Vagina (tissue), 2 donors: ENCODE measurements at regions not wholly inside any gene's neighbourhood (a gene's known extent, or its start where the extent isn't known, plus 50 kb on each side); places are given as distances from the start of the nearest gene placed in this dataset.
A peak's percentile ranks its signal among the peaks of the same experiment; 100 is the strongest.

ENCODE experiments used
- POLR2A ChIP-seq, 2 donors: fragments of 450-650 bp; IDR thresholded peaks; one replicate each; pipeline ENCODE4 v1.6.1; 2017; ENCODE audit warnings: antibody characterized with exemption in 2 of 2, mild to moderate bottlenecking in 2 of 2, moderate library complexity in 2 of 2
- POLR2AphosphoS5 ChIP-seq, 2 donors: sonication (generic); formaldehyde crosslinking; IDR thresholded peaks; one replicate each; pipeline ENCODE4 v1.9.0; 2017; ENCODE audit warnings: antibody characterized with exemption in 2 of 2, mild to moderate bottlenecking in 2 of 2, low read depth in 1 of 2; ENCODE audit not compliant: insufficient read depth in 1 of 2
- TF ChIP-seq, protein P1 (sequence below), 3 experiments: fragments of 450-650 bp in 2 of 3; fragments of 200-600 bp in 1 of 3; sonication (generic) in 1 of 3; IDR thresholded peaks; one replicate each; pipeline ENCODE4 v1.5.1; 2017 to 2019; ENCODE audit warnings: antibody characterized with exemption in 3 of 3, mild to moderate bottlenecking in 2 of 3, moderate library complexity in 2 of 3

DNA sequence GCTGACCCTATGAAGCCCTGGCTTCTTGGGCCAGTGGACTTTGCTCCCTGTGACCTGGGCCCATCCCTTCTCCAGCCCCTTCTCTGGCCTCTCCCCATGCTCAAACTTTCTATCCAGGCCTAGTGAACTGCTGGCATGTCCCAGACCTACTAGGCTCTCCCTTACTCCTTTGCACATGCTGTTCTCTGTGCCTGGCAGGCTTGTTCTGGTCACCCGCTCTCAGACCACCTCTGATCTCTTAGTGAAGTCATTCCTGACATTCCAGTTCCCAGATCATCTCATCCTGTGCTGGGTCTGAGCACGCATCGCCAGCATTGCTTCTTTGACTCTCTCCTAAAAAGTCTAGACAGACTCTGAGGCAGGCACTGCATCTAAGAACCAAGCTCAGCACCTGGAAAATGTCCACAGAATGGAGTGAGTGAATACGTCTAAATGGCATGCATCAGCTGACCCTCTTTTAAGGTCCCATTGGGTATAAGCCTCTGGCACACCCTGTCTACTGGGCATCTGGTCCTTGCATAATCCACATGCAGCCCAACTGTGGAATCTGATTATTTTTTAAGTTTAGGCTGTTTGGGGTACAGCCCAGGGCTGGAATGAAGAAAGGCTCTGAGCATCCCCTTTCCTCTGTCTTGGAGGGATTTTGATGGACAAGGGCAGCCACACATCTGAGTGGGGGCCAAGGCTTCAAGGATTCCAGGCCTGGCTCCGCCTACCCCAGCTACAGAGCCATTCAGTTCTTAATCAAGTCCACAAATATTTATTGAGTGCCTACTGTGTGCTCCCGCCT lies 130.6 kb upstream of the HAAO start:
- TF ChIP-seq, protein P1, sequence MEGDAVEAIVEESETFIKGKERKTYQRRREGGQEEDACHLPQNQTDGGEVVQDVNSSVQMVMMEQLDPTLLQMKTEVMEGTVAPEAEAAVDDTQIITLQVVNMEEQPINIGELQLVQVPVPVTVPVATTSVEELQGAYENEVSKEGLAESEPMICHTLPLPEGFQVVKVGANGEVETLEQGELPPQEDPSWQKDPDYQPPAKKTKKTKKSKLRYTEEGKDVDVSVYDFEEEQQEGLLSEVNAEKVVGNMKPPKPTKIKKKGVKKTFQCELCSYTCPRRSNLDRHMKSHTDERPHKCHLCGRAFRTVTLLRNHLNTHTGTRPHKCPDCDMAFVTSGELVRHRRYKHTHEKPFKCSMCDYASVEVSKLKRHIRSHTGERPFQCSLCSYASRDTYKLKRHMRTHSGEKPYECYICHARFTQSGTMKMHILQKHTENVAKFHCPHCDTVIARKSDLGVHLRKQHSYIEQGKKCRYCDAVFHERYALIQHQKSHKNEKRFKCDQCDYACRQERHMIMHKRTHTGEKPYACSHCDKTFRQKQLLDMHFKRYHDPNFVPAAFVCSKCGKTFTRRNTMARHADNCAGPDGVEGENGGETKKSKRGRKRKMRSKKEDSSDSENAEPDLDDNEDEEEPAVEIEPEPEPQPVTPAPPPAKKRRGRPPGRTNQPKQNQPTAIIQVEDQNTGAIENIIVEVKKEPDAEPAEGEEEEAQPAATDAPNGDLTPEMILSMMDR (IDR thresholded peaks at IDR 0.05), result no peak
- TF ChIP-seq POLR2A (IDR thresholded peaks at IDR 0.05), result no peak
- TF ChIP-seq POLR2AphosphoS5 (IDR thresholded peaks at IDR 0.05; ENCODE audit: insufficient read depth in 1 of 2, low read depth in 1 of 2), result peak in 1 of 2 donors; percentile 49
